WTC11 (cell line): ENCODE measurements at regions not wholly inside any gene's neighbourhood (a gene's known extent, or its start where the extent isn't known, plus 50 kb on each side); places are given as distances from the start of the nearest gene placed in this dataset.
A peak's percentile ranks its signal among the peaks of the same experiment; 100 is the strongest.

ENCODE experiments used
- ATAC-seq: fragments of 200-7000 bp; cut with Tn5 transposase; 2 replicates; pipeline ENCODE4 v1.10.0; 2021; ENCODE audit warnings: mild to moderate bottlenecking, moderate library complexity
- CTCF ChIA-PET: fragments of 300-600 bp; sonication (Branson Sonifier 250); formaldehyde crosslinking; loops from one replicate; lab custom pipeline; 2021; ENCODE audit warnings: antibody characterized with exemption; lab: Charles Lee
- POLR2A ChIA-PET: fragments of 350-600 bp; sonication (Branson Sonifier 250); formaldehyde crosslinking; loops from one replicate; lab custom pipeline; 2021; ENCODE audit warnings: antibody characterized with exemption; lab: Charles Lee
- DNase-seq: peaks from one replicate; pipeline ENCODE4 v3.0.0; 2021; ENCODE audit warnings: low spot score
- H3K27ac Mint-ChIP-seq: 2 replicates; pipeline ENCODE4 v1.8.0; 2021; ENCODE audit warnings: mixed read lengths
- H3K27me3 Mint-ChIP-seq: 2 replicates; pipeline ENCODE4 v1.8.0; 2021; ENCODE audit warnings: low read depth, mild to moderate bottlenecking, moderate library complexity, mixed read lengths
- H3K36me3 Mint-ChIP-seq: 2 replicates; pipeline ENCODE4 v1.8.0; 2021; ENCODE audit warnings: mixed read lengths
- H3K4me1 Mint-ChIP-seq: 2 replicates; pipeline ENCODE4 v1.8.0; 2022; ENCODE audit warnings: mixed read lengths
- H3K4me3 Mint-ChIP-seq: 2 replicates; pipeline ENCODE4 v1.8.0; 2021; ENCODE audit warnings: mild to moderate bottlenecking, moderate library complexity, mixed read lengths
- H3K9me3 Mint-ChIP-seq: 2 replicates; pipeline ENCODE4 v1.8.0; 2021; ENCODE audit warnings: mixed read lengths
- ATF2 ChIP-seq: sonication (generic); formaldehyde crosslinking; IDR thresholded peaks from 2 replicates; pipeline ENCODE4 v1.8.1; 2022; ENCODE audit warnings: low read depth, missing genetic modification reagents, borderline replicate concordance
- E2F1 ChIP-seq: sonication (generic); formaldehyde crosslinking; IDR thresholded peaks from 2 replicates; pipeline ENCODE4 v1.8.0; 2022; ENCODE audit warnings: mild to moderate bottlenecking, missing genetic modification reagents
- ERG ChIP-seq: fragments of 250-450 bp; sonication (Bioruptor Pico); IDR thresholded peaks from 2 replicates; pipeline ENCODE4 v1.8.0; 2021; ENCODE audit warnings: mild to moderate bottlenecking
- GABPB1 ChIP-seq: sonication (generic); formaldehyde crosslinking; IDR thresholded peaks from 2 replicates; pipeline ENCODE4 v1.8.1; 2023; ENCODE audit warnings: mild to moderate bottlenecking, missing genetic modification reagents
- JAZF1 ChIP-seq: fragments of 250-450 bp; sonication (Bioruptor Pico); IDR thresholded peaks from 2 replicates; pipeline ENCODE4 v1.9.0; 2021; ENCODE audit warnings: moderate library complexity, mild to moderate bottlenecking, inconsistent platforms
- MXD4 ChIP-seq: fragments of 250-450 bp; sonication (Bioruptor Pico); IDR thresholded peaks from 2 replicates; pipeline ENCODE4 v1.8.0; 2021; ENCODE audit warnings: mild to moderate bottlenecking, moderate library complexity, borderline replicate concordance
- PRDM15 ChIP-seq: sonication (generic); formaldehyde crosslinking; IDR thresholded peaks from 2 replicates; pipeline ENCODE4 v1.8.0; 2022; ENCODE audit warnings: missing genetic modification reagents
- PREB ChIP-seq: sonication (generic); formaldehyde crosslinking; IDR thresholded peaks from 2 replicates; pipeline ENCODE4 v1.8.1; 2022; ENCODE audit warnings: mild to moderate bottlenecking, missing genetic modification reagents, moderate library complexity, borderline replicate concordance
- PRRX2 ChIP-seq: fragments of 250-450 bp; sonication (Bioruptor Pico); IDR thresholded peaks from 2 replicates; pipeline ENCODE4 v1.8.0; 2021; ENCODE audit warnings: mild to moderate bottlenecking
- TEAD1 ChIP-seq: sonication (generic); formaldehyde crosslinking; IDR thresholded peaks from 2 replicates; pipeline ENCODE4 v1.8.0; 2022; ENCODE audit warnings: mild to moderate bottlenecking, missing genetic modification reagents
- TEAD4 ChIP-seq: sonication (generic); formaldehyde crosslinking; IDR thresholded peaks from 2 replicates; pipeline ENCODE4 v1.8.0; 2022; ENCODE audit warnings: mild to moderate bottlenecking, missing genetic modification reagents
- TP53 ChIP-seq: sonication (generic); formaldehyde crosslinking; IDR thresholded peaks from 2 replicates; pipeline ENCODE4 v1.8.1; 2023; ENCODE audit warnings: mild to moderate bottlenecking, missing genetic modification reagents
- ZBTB21 ChIP-seq: sonication (generic); formaldehyde crosslinking; IDR thresholded peaks from 2 replicates; pipeline ENCODE4 v1.8.1; 2023; ENCODE audit warnings: mild to moderate bottlenecking, missing genetic modification reagents, borderline replicate concordance
- ZNF396 ChIP-seq: fragments of 250-450 bp; sonication (Bioruptor Pico); IDR thresholded peaks from 2 replicates; pipeline ENCODE4 v1.8.0; 2021; ENCODE audit warnings: mild to moderate bottlenecking, moderate library complexity, borderline replicate concordance
- ZNF423 ChIP-seq: fragments of 250-450 bp; sonication (Bioruptor Pico); IDR thresholded peaks from 2 replicates; pipeline ENCODE4 v2.1.2; 2022; ENCODE audit warnings: mild to moderate bottlenecking, moderate library complexity
- TF ChIP-seq, protein P1 (sequence below): sonication (generic); formaldehyde crosslinking; IDR thresholded peaks from 2 replicates; pipeline ENCODE4 v1.8.1; 2022; ENCODE audit warnings: missing genetic modification reagents, borderline replicate concordance
- TF ChIP-seq, protein P2 (sequence below): fragments of 250-450 bp; sonication (Bioruptor Pico); IDR thresholded peaks from 2 replicates; pipeline ENCODE4 v2.1.2; 2022; ENCODE audit warnings: mild to moderate bottlenecking, moderate library complexity
- TF ChIP-seq, protein P3 (sequence below): sonication (generic); formaldehyde crosslinking; IDR thresholded peaks from 2 replicates; pipeline ENCODE4 v1.8.1; 2023; ENCODE audit warnings: mild to moderate bottlenecking, missing genetic modification reagents

DNA sequence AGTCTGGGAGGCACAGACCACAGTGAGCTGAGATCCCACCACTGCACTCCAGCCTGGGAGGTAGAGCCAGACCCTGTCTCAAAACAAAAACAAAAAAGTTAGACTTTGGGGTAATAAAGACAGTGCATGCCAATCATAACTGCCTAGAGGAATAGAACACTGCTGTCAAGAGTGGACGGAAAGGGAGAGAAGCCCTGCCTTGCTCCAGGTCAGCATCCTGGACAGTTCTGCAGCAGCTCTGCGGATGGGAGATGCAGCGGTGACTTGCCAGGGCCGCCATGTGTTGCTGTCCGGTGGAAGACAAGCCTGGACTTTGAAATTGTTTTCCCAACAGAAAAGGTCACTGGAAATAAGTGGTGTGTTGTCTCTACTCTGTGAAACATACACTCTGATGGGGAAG, 618.2 kb downstream of the TBC1D22A start (continued):
- no peak for TF ChIP-seq PRDM15 (CRISPR knock-in tag)
- no peak for TF ChIP-seq ATF2 (CRISPR knock-in tag)
- TF ChIP-seq, protein P1, sequence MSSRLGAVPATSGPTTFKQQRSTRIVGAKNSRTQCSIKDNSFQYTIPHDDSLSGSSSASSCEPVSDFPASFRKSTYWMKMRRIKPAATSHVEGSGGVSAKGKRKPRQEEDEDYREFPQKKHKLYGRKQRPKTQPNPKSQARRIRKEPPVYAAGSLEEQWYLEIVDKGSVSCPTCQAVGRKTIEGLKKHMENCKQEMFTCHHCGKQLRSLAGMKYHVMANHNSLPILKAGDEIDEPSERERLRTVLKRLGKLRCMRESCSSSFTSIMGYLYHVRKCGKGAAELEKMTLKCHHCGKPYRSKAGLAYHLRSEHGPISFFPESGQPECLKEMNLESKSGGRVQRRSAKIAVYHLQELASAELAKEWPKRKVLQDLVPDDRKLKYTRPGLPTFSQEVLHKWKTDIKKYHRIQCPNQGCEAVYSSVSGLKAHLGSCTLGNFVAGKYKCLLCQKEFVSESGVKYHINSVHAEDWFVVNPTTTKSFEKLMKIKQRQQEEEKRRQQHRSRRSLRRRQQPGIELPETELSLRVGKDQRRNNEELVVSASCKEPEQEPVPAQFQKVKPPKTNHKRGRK (CRISPR knock-in tag): no peak
- TF ChIP-seq MXD4: no peak
- TF ChIP-seq JAZF1 (CRISPR knock-in tag): no peak
- no peak for TF ChIP-seq ZNF396 (CRISPR knock-in tag)

DNA sequence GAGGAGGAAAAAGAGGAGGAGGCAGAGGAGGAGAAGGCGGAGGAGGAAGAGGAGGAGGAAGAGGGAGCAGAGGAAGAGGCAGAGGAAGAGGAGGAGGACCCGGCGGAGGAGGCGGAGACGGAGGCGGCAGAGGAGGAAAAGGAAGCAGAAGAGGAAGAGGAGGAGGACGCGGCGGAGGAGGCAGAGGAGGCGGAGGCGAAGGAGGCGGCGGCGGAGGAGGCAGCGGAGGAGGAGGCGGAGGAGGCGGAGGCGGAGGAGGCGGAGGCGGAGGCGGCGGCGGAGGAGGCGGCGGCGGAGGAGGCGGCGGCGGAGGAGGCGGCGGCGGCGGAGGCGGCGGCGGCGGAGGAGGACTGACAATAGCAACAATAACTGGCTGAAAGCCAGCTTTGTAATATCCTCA, 616.6 kb downstream of the TBC1D22A start:
- Mint-ChIP-seq H3K4me1 (no peaks in the 10 kb centered on the region), H3K4me3 (peak overlapping the region; percentile 52; the same call in 1 of the 2 replicates), H3K9me3 (peaks cover 41% of the 10 kb centered on the region), H3K27ac (no peak overlapping the region), H3K27me3 (peaks cover 22% of the 10 kb centered on the region), H3K36me3 (peaks cover 23% of the 10 kb centered on the region)
- ChIA-PET POLR2A (no interaction called here), CTCF (no interaction called here)
- ATAC-seq: no peak
- TF ChIP-seq ZBTB21 (no peak), ERG (CRISPR knock-in tag) (no peak), TEAD4 (CRISPR knock-in tag) (no peak), E2F1 (no peak)
- no peak for DNase-seq

- Mint-ChIP-seq H3K27me3 (peaks cover 22% of the 10 kb centered on the region), H3K9me3 (peaks cover 31% of the 10 kb centered on the region), H3K4me1 (no peaks in the 10 kb centered on the region), H3K36me3 (peaks cover 20% of the 10 kb centered on the region), H3K4me3 (peak overlapping the region; percentile 52), H3K27ac (no peak overlapping the region)
- no peak for ATAC-seq
- POLR2A ChIA-PET: no interaction called here
- CTCF ChIA-PET: no interaction called here
- DNase-seq: no peak
- TF ChIP-seq TP53 (CRISPR knock-in tag) (no peak), PREB (CRISPR knock-in tag) (no peak), TEAD1 (CRISPR knock-in tag) (no peak), PRRX2 (CRISPR knock-in tag) (no peak), ZNF423 (CRISPR knock-in tag) (no peak), GABPB1 (no peak)
- TF ChIP-seq, protein P2, sequence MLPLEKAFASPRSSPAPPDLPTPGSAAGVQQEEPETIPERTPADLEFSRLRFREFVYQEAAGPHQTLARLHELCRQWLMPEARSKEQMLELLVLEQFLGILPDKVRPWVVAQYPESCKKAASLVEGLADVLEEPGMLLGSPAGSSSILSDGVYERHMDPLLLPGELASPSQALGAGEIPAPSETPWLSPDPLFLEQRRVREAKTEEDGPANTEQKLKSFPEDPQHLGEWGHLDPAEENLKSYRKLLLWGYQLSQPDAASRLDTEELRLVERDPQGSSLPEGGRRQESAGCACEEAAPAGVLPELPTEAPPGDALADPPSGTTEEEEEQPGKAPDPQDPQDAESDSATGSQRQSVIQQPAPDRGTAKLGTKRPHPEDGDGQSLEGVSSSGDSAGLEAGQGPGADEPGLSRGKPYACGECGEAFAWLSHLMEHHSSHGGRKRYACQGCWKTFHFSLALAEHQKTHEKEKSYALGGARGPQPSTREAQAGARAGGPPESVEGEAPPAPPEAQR (CRISPR knock-in tag): no peak
- TF ChIP-seq, protein P3, sequence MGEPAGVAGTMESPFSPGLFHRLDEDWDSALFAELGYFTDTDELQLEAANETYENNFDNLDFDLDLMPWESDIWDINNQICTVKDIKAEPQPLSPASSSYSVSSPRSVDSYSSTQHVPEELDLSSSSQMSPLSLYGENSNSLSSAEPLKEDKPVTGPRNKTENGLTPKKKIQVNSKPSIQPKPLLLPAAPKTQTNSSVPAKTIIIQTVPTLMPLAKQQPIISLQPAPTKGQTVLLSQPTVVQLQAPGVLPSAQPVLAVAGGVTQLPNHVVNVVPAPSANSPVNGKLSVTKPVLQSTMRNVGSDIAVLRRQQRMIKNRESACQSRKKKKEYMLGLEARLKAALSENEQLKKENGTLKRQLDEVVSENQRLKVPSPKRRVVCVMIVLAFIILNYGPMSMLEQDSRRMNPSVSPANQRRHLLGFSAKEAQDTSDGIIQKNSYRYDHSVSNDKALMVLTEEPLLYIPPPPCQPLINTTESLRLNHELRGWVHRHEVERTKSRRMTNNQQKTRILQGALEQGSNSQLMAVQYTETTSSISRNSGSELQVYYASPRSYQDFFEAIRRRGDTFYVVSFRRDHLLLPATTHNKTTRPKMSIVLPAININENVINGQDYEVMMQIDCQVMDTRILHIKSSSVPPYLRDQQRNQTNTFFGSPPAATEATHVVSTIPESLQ (CRISPR knock-in tag): no peak
These were observed 615.6 kb downstream of the TBC1D22A start for GRCh38 chr22:47377926-47378560.
